HEK293 (cell line): ENCODE measurements at regions not wholly inside any gene's neighbourhood (a gene's known extent, or its start where the extent isn't known, plus 50 kb on each side); places are given as distances from the start of the nearest gene placed in this dataset.

ENCODE experiments used
- CTCF ChIP-seq: fragments of 450-650 bp; formaldehyde crosslinking; IDR thresholded peaks from 2 replicates; pipeline ENCODE4 v1.5.1; 2016; ENCODE audit warnings: missing biosample characterization, missing genetic modification characterization
- ZNF132 ChIP-seq: fragments of 450-650 bp; formaldehyde crosslinking; IDR thresholded peaks from 2 replicates; pipeline ENCODE4 v1.5.1; 2017; ENCODE audit warnings: missing biosample characterization, missing genetic modification characterization, borderline replicate concordance
- ZNF155 ChIP-seq: fragments of 450-650 bp; formaldehyde crosslinking; IDR thresholded peaks from 2 replicates; pipeline ENCODE4 v1.5.1; 2016; ENCODE audit warnings: missing biosample characterization, missing genetic modification characterization
- ZNF18 ChIP-seq: fragments of 450-650 bp; formaldehyde crosslinking; IDR thresholded peaks from 2 replicates; pipeline ENCODE4 v1.5.1; 2016; ENCODE audit warnings: missing biosample characterization, missing genetic modification characterization
- ZNF211 ChIP-seq: fragments of 450-650 bp; formaldehyde crosslinking; IDR thresholded peaks from 2 replicates; pipeline ENCODE4 v1.5.1; 2016; ENCODE audit warnings: low read depth, missing biosample characterization, missing genetic modification characterization
- ZNF24 ChIP-seq: fragments of 450-650 bp; formaldehyde crosslinking; IDR thresholded peaks from 2 replicates; pipeline ENCODE4 v1.5.1; 2016; ENCODE audit warnings: missing biosample characterization, missing genetic modification characterization
- ZNF398 ChIP-seq: fragments of 450-650 bp; formaldehyde crosslinking; IDR thresholded peaks from 2 replicates; pipeline ENCODE4 v1.5.1; 2017; ENCODE audit warnings: missing biosample characterization, missing genetic modification characterization
- ZNF664 ChIP-seq: fragments of 450-650 bp; formaldehyde crosslinking; IDR thresholded peaks from 2 replicates; pipeline ENCODE4 v1.5.1; 2016; ENCODE audit warnings: missing biosample characterization, missing genetic modification characterization
- ZSCAN5A ChIP-seq: fragments of 450-650 bp; formaldehyde crosslinking; IDR thresholded peaks from 2 replicates; pipeline ENCODE4 v1.5.1; 2016; ENCODE audit warnings: missing biosample characterization, missing genetic modification characterization

GRCh38 chr2:128409326-128410034 lies 90.8 kb upstream of the HS6ST1 start:
- TF ChIP-seq ZNF398 (tag by site-specific recombination) (no peak), CTCF (tag by site-specific recombination) (no peak), ZNF664 (tag by site-specific recombination) (no peak), ZNF18 (tag by site-specific recombination) (no peak), ZSCAN5A (tag by site-specific recombination) (no peak), ZNF24 (no peak), ZNF132 (tag by site-specific recombination) (no peak), ZNF211 (tag by site-specific recombination) (no peak), ZNF155 (tag by site-specific recombination) (no peak)
